ENCODE measurements at regions not wholly inside any gene's neighbourhood (a gene's known extent, or its start where the extent isn't known, plus 50 kb on each side); places are given as distances from the start of the nearest gene placed in this dataset.

DNA sequence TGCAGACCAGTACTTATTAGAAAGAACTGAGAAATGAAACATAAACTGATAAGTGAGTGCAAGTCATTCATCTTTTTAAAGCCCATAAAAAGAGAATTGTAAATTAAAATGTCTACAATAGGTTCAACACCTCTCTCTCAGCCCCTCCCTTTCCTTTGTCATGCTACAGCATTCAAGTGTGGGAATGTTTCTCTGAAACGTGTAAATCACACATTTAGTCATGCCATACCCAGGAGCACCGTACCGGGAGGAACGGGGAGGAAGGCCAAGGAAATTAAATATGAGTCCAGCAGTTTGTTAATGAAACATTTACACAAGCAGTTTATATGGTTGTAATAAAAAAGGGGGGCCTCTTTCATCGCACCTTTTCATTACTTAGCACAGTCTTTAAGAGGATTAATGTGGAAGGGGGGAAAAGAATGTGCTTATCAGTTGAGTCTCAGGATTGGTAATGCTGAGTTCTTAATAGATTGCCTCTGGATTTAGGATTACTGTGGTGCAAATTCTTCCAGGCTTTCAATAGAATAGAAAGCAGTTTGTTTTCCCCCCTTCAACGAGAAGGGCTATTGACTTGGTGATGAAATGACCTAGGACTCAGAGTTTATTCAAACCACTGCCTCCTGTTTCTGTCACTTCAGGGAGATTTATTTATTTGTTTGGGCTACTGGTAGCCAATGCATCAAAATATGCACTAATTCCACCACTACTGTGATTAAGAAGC lies 176.0 kb upstream of the ZNF608 start:
- no peak for DNase-seq (ENCODE audit: low read depth in 3 of 3)

GRCh38 chr5:124923131-124923530 lies 176.7 kb upstream of the ZNF608 start:
- DNase-seq (ENCODE audit: low read depth in 3 of 3): no peak

- DNase-seq (ENCODE audit: low read depth in 3 of 3): no peak
Observed at GRCh38 chr5:124924729-124925128, 178.3 kb upstream of the ZNF608 start.

DNA sequence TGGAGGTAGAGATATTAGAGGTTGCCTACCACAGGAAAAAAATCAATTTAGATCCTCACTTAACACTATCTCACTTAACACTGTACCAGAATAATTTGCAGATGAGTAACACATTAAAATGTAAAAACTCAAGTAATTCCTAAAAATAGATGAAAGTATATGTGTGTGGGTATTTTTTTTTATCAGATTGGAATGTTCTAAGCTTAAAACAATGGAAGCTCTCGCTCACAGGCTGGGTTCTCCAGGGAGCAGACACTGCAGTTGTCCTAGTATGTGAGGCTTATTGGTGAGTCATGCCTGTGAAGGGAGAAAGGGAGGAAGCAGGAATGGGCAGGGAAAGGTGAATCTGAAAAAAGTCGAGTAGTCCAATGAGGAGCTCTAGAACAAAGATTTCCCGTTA lies 181.3 kb upstream of the ZNF608 start:
- DNase-seq (ENCODE audit: low read depth in 3 of 3): no peak

GRCh38 chr5:124929000-124929399 lies 182.6 kb upstream of the ZNF608 start:
- no peak for DNase-seq (ENCODE audit: low read depth in 3 of 3)

GRCh38 chr5:124932791-124933600 lies 186.6 kb upstream of the ZNF608 start:
- DNase-seq (ENCODE audit: low read depth in 3 of 3): no peak

- no peak for DNase-seq (ENCODE audit: low read depth in 3 of 3)
Observed at GRCh38 chr5:124935065-124935464, 188.6 kb upstream of the ZNF608 start.

GRCh38 chr5:124936626-124936933 lies 190.1 kb upstream of the ZNF608 start:
- DNase-seq (ENCODE audit: low read depth in 3 of 3): no peak

DNA sequence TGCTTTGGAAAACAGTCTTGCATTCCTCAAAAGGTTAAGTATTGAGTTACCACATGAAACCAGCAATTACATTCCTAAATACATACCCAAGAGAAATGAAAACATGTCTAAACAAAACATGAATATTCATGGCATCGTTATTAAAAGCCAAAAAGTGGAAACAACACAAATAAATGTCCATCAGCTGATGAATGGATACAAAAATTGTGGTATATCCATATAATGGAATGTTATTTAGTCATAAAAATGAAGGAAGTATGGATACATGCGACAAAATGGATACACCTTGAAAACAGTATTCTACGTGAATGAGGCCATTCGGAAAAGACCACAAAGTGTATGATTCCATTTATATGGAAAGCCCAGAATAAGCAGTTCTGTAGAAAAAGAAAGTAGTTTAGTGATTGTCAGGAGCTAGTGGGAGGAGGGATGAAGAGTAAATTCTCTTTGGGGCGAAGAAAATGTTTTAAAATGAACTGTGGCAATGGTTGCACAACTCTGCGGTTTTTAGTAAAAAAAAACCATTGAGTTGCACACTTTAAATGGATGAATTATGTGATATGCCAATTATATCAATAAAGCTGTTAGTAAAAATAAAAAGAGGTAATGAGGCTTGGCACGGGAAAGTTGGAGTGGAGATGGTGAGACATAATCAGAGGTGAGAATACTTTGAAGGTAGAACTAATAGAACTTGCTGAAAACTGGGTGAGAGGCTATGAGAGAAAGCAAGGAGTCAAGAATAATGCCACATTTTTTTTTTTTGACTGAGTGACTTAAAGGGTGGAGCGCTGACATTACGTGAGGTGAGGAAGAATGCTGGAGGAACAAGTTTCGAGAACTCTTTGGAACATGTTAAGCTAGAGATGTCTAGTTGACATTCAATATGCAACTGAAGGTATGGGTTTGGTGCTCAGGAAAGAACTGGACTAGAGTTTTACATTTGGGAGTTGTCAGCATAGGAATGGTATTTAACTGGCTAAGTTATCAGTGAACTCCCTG lies 194.9 kb upstream of the ZNF608 start:
- no peak for DNase-seq (ENCODE audit: low read depth in 3 of 3)

DNA sequence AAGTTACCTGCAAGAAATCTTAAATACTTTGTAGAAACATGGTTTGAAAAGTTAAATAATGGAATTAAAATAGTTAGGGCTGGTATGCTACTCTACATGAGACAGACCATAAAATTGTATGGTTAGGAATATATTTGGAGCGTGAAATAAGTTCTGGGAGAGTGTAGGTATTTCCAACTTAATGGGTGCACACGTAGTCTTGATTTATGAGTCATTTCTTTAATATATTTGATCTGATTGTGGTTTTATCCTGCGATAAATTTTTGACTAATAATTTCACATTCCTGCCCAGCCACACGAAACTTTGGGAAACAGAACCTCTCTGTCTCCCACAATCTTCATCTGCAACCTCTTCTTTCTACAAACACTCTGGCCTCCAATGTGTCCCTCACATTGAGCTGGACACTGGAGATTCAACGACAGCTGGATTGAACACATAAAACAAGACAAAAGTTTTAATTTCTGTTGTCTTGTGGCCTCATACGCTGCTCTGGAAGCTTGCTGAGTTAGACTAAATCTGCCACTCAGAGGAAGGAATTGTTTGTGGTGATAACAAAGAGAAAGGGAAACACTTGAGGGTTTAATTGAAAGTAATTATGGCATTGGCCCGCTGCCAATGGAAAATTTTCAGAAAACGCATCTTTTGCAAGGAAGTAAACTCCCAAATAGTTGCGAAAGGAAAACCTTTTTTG lies 201.8 kb upstream of the ZNF608 start:
- DNase-seq (ENCODE audit: low read depth in 3 of 3): no peak

DNA sequence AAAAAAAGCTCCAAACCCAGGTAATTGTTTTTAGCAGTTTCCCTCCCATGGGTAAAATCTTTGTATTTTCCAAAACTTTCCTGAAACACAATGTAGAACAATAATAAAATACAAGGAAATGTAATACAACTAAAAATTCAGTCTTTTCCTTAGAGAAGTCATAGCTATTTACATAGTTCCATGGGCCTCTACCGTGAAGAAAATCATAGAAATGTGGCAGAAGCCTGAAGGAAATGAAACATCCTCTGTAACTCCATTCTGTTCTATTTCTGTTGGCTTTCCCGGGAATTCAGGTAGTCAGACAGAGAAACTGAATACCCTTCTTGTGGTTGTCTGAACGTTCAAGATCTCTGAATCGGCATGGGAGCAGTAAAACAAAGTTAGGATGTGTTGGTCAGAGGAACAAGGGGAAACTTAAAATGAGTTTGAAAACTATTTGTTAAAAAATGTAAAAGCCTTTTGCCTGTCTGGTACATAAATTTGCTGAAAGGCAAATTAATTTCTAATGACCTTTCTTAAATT lies 202.4 kb upstream of the ZNF608 start:
- DNase-seq (ENCODE audit: low read depth in 3 of 3): no peak

- DNase-seq (ENCODE audit: low read depth in 3 of 3): no peak
Observed at GRCh38 chr5:124949862-124950261, 203.4 kb upstream of the ZNF608 start.

GRCh38 chr5:124951105-124951504 lies 204.7 kb upstream of the ZNF608 start:
- no peak for DNase-seq (ENCODE audit: low read depth in 3 of 3)

DNA sequence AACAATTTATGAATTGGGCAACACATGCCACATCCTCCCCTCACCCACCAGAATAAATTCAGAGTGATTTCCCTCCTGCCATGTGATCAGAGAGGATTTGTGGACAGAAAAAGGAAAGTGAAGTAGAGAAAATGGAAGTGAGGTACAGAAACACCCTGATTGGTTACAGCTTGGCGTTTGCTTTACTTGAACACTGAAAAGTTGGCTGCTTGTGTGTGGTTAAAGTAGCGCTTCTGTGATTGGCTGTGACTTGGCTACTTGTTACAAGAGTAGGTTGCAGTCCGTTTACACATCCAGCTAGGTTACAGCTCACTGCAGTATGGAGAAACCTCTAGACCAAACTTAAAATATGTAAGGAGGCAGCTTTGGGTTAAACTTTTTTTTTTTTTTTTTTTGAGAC lies 205.2 kb upstream of the ZNF608 start:
- no peak for DNase-seq (ENCODE audit: low read depth in 3 of 3)

GRCh38 chr5:124952079-124952478 lies 205.6 kb upstream of the ZNF608 start:
- DNase-seq (ENCODE audit: low read depth in 3 of 3): no peak

- DNase-seq (ENCODE audit: low read depth in 3 of 3): no peak
Observed at GRCh38 chr5:124952566-124952965, 206.1 kb upstream of the ZNF608 start.

DNA sequence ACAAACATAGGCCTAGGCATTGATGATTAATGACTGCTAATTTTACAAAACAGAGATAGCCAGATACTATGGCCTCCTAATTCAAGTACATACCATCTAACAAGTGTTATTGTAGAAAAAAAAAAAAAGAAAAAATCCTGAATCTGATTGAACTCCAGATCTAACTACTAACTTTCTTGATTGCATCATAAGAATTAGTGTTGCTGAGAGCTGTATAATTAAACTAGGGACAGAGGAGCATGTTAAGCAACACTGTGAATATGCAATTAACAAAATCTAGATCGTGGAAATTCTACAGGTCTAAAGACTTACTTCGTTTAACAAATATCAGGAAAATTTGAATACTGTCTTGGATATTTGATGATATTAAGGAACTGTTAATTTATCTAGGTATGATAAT lies 208.3 kb upstream of the ZNF608 start:
- DNase-seq (ENCODE audit: low read depth in 3 of 3): no peak

DNA sequence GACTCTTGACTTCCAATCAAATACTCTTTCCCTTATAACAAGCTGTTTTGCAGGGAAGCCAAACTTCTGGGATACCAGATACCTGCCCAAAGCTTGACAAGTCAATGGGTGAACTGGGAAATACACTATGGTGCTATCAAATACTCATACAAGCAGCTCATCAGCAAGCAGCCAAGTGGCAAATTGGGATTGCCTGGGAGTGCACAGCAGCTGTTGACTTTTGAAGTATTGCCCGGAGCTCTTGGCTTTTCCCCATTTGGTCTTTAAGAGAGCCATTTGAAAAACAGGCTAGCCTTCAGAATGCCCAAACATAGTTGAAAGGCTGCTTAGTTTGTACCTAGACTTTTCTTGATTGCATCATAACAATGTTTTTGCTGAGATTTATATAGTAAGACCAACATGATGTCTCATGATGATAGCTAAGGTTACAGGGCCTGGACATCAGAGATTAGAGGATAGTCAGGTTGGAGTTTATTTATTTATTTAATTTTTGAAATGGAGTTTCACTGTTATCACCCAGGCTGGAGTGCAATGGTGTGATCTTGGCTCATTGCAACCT lies 210.1 kb upstream of the ZNF608 start:
- no peak for DNase-seq (ENCODE audit: low read depth in 3 of 3)

- DNase-seq (ENCODE audit: low read depth in 3 of 3): no peak
Observed at GRCh38 chr5:124957063-124957462, 210.6 kb upstream of the ZNF608 start.

DNA sequence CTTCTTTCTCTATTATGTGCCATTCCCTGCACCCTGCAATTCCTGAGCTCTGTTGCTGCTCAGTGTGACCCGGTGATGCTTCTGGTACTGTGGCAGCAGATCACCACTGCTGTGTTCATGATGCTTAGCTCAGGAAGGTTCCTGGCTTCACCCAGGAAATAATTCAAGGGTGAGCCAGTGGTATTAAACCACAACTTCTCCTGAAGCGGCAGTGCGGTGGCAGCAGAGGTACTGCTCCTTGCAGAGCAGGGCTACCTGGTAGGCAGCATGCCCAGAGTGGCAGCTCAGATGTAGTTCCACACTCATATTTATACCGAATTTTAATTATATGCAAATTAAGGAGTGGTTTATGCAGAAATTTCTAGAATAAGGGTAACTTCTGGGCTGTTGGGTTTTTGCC lies 213.8 kb upstream of the ZNF608 start:
- no peak for DNase-seq (ENCODE audit: low read depth in 3 of 3)

GRCh38 chr5:124961521-124961920 lies 215.1 kb upstream of the ZNF608 start:
- DNase-seq (ENCODE audit: low read depth in 3 of 3): no peak

Data from stimulated activated CD4-positive, alpha-beta T cell treated with anti-CD3 and anti-CD28 coated beads, TNF-alpha, amount 100 ng/mL, for 24 hours (primary cell).